ENCODE measurements at regions not wholly inside any gene's neighbourhood (a gene's known extent, or its start where the extent isn't known, plus 50 kb on each side); places are given as distances from the start of the nearest gene placed in this dataset.
"Not testable (repeated sequence)": the region's sequence is repeated elsewhere in the genome, so short reads cannot be mapped to it uniquely, and the experiment has no call there.

- DNase-seq (no peak), ATAC-seq (ENCODE audit: low FRiP score in 2 of 2) (no peak)
- TF ChIP-seq POLR2AphosphoS5 (IDR thresholded peaks at IDR 0.05), result no peak
- TF ChIP-seq CTCF (IDR thresholded peaks at IDR 0.05), result no peak
- TF ChIP-seq POLR2A (IDR thresholded peaks at IDR 0.05), result no peak
- Histone ChIP-seq H3K9me3 (no peaks in the 10 kb centered on the region), H3K4me1 (peaks cover 6 to 8% (median 7%) of the 10 kb centered on the region in 4 donors), H3K27ac (no peak overlapping the region), H3K4me3 (no peak overlapping the region), H3K27me3 (no peaks in the 10 kb centered on the region), H3K36me3 (no peaks in the 10 kb centered on the region)
- 29 to 47% methylated on average over 1 of the region's 1 CpG for WGBS, 2 donors
Observed at GRCh38 chr3:106962993-106963392, 414.2 kb upstream of the CCDC54 start.

GRCh38 chr3:106963442-106963841 is 413.8 kb upstream of the CCDC54 start:
- 3 to 8% methylated on average over 1 of the region's 1 CpG for WGBS, 2 donors
- Histone ChIP-seq H3K27me3 (no peaks in the 10 kb centered on the region), H3K4me1 (peaks cover 6 to 8% (median 7%) of the 10 kb centered on the region in 4 donors), H3K4me3 (no peak overlapping the region), H3K27ac (no peak overlapping the region), H3K36me3 (no peaks in the 10 kb centered on the region), H3K9me3 (no peaks in the 10 kb centered on the region)
- DNase-seq, result no peak
- no peak for ATAC-seq (ENCODE audit: low FRiP score in 2 of 2)
- TF ChIP-seq EP300 (IDR thresholded peaks at IDR 0.05) (no peak), POLR2AphosphoS5 (IDR thresholded peaks at IDR 0.05) (no peak), CTCF (IDR thresholded peaks at IDR 0.05) (no peak), POLR2A (IDR thresholded peaks at IDR 0.05) (no peak)

- no peak overlapping the region for H3K4me3 ChIP-seq
- no peaks in the 10 kb centered on the region for H3K27me3 ChIP-seq
- H3K27ac ChIP-seq, result no peak overlapping the region
- ATAC-seq (ENCODE audit: low FRiP score in 2 of 2), result no peak
- no peaks in the 10 kb centered on the region for H3K9me3 ChIP-seq
- 38 to 62% methylated on average over 3 of the region's 3 CpGs for WGBS, 2 donors
- no peaks in the 10 kb centered on the region for H3K36me3 ChIP-seq
- no peak for TF ChIP-seq EP300 (IDR thresholded peaks at IDR 0.05)
- no peak for TF ChIP-seq POLR2A (IDR thresholded peaks at IDR 0.05)
- TF ChIP-seq POLR2AphosphoS5 (IDR thresholded peaks at IDR 0.05), result no peak
- peaks cover 6 to 8% (median 7%) of the 10 kb centered on the region in 4 donors for H3K4me1 ChIP-seq
- no peak for DNase-seq
Observed at GRCh38 chr3:106965307-106965706, 411.9 kb upstream of the CCDC54 start.

GRCh38 chr3:106969596-106969995 is 407.6 kb upstream of the CCDC54 start:
- Histone ChIP-seq H3K4me3 (no peak overlapping the region), H3K36me3 (no peaks in the 10 kb centered on the region), H3K27me3 (no peaks in the 10 kb centered on the region), H3K27ac (no peak overlapping the region), H3K9me3 (no peaks in the 10 kb centered on the region), H3K4me1 (no peaks in the 10 kb centered on the region)
- no peak for TF ChIP-seq EP300 (IDR thresholded peaks at IDR 0.05)
- no peak for TF ChIP-seq POLR2A (IDR thresholded peaks at IDR 0.05)
- TF ChIP-seq POLR2AphosphoS5 (IDR thresholded peaks at IDR 0.05), result no peak
- no peak for TF ChIP-seq CTCF (IDR thresholded peaks at IDR 0.05)
- 62 to 67% methylated on average over 4 of the region's 4 CpGs for WGBS, 2 donors
- DNase-seq (no peak), ATAC-seq (ENCODE audit: low FRiP score in 2 of 2) (no peak)

GRCh38 chr3:106981392-106981791 is 395.8 kb upstream of the CCDC54 start:
- no peaks in the 10 kb centered on the region for H3K36me3 ChIP-seq
- no peaks in the 10 kb centered on the region for H3K27me3 ChIP-seq
- 55 to 94% methylated on average over 1 of the region's 1 CpG for WGBS, 2 donors
- no peaks in the 10 kb centered on the region for H3K9me3 ChIP-seq
- H3K27ac ChIP-seq, result no peak overlapping the region
- ATAC-seq (ENCODE audit: low FRiP score in 2 of 2) (no peak), DNase-seq (no peak)
- no peak for TF ChIP-seq POLR2A (IDR thresholded peaks at IDR 0.05)
- no peak for TF ChIP-seq POLR2AphosphoS5 (IDR thresholded peaks at IDR 0.05)
- no peaks in the 10 kb centered on the region for H3K4me1 ChIP-seq
- no peak overlapping the region for H3K4me3 ChIP-seq

GRCh38 chr3:106985721-106986120 is 391.5 kb upstream of the CCDC54 start:
- DNase-seq, result no peak
- H3K4me1 ChIP-seq, result no peaks in the 10 kb centered on the region
- H3K36me3 ChIP-seq, result no peaks in the 10 kb centered on the region
- no peak overlapping the region for H3K4me3 ChIP-seq
- no peak for ATAC-seq (ENCODE audit: low FRiP score in 2 of 2)
- no peaks in the 10 kb centered on the region for H3K27me3 ChIP-seq
- no peak overlapping the region for H3K27ac ChIP-seq
- TF ChIP-seq CTCF (IDR thresholded peaks at IDR 0.05), result no peak
- no peak for TF ChIP-seq POLR2AphosphoS5 (IDR thresholded peaks at IDR 0.05)
- TF ChIP-seq EP300 (IDR thresholded peaks at IDR 0.05), result no peak
- no peak for TF ChIP-seq POLR2A (IDR thresholded peaks at IDR 0.05)
- 87 to 95% methylated on average over 2 of the region's 2 CpGs for WGBS, 2 donors
- no peaks in the 10 kb centered on the region for H3K9me3 ChIP-seq

- H3K27ac ChIP-seq; H3K36me3 ChIP-seq; H3K9me3 ChIP-seq; H3K27me3 ChIP-seq; H3K4me1 ChIP-seq; H3K4me3 ChIP-seq; DNase-seq; ATAC-seq (ENCODE audit: low FRiP score in 2 of 2): not testable (repeated sequence)
- 80 to 88% methylated on average over 20 to 21 of the region's 21 CpGs for WGBS, 2 donors
Observed at GRCh38 chr3:106998841-106999682, 378.2 kb upstream of the CCDC54 start.

Measured in upper lobe of left lung (tissue), 6 donors.